ENCODE measurements at regions not wholly inside any gene's neighbourhood (a gene's known extent, or its start where the extent isn't known, plus 50 kb on each side); places are given as distances from the start of the nearest gene placed in this dataset.

- peak; percentile 24 for DNase-seq (ENCODE audit: low read depth)
These were observed 138.6 kb upstream of the SPEF2 start for GRCh38 chr5:35478856-35479682.

DNA sequence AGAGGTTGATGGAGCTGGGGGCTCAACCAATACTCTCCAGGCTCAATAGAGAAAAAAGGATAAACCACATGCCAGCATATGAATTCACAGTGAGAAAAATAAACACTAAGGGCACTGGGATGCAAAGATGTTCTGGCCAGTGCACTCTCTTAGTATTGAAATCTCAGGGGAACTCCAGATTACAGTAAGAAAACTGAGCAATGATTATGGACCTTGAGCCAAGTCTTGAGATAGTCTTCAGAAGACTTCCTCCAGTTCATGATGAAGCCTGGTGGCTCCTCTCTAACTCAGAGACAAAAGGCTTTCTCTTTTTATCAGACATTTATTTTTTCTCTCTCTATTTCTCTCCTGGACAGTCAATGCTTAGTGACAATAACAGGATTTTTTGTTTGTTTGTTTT lies 139.8 kb upstream of the SPEF2 start:
- DNase-seq (ENCODE audit: low read depth), result no peak

DNA sequence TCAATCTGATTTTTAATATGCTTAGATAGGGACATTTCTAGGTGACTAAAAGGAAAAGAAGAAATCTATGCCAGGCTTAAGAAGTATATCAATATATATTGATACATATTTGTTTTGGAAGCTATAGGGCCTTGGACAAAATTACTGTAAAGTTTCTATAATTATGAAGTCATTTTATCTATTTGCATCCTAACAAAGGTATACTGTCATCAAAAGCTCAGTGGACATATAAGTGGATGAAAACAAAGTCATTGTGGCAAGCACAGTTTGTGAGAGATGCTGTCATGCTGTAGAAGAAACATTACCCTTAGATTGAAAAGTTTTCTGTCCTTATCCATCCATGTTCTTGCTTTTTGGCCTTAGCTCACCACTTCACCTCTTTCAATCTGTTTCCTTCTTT lies 140.3 kb upstream of the SPEF2 start:
- no peak for DNase-seq (ENCODE audit: low read depth)

- DNase-seq (ENCODE audit: low read depth), result no peak
These were observed 140.9 kb upstream of the SPEF2 start for GRCh38 chr5:35476797-35477196.

- DNase-seq (ENCODE audit: low read depth), result no peak
These were observed 141.6 kb upstream of the SPEF2 start for GRCh38 chr5:35476036-35476435.

DNA sequence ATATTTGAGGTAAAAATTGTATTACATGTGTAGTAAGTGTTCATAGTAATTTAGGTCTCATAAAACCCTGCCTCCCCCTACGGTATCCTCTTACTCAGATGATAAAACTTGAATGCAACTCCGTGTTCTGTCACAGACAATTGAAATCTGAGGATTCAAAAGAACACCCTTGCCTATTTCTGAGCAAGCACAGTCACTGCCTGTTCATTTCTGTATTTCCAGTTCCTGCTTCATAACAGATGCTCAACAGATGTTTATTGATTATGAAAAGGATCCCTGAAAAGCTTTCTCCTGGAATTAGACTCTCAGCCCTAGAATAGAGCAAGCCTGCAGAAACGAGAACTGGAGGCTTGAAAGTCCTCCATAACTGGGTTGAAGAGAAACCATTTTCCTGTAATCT lies 144.1 kb upstream of the SPEF2 start:
- no peak for DNase-seq (ENCODE audit: low read depth)

- DNase-seq (ENCODE audit: low read depth), result no peak
These were observed 146.8 kb upstream of the SPEF2 start for GRCh38 chr5:35470866-35471265.

- no peak for DNase-seq (ENCODE audit: low read depth)
These were observed 148.9 kb upstream of the SPEF2 start for GRCh38 chr5:35468811-35469210.

- no peak for DNase-seq (ENCODE audit: low read depth)
These were observed 150.9 kb upstream of the SPEF2 start for GRCh38 chr5:35466746-35467145.

- DNase-seq (ENCODE audit: low read depth), result no peak
These were observed 152.9 kb upstream of the SPEF2 start for GRCh38 chr5:35464757-35465156.

GRCh38 chr5:35461530-35461929 lies 156.1 kb upstream of the SPEF2 start:
- DNase-seq (ENCODE audit: low read depth), result no peak

DNA sequence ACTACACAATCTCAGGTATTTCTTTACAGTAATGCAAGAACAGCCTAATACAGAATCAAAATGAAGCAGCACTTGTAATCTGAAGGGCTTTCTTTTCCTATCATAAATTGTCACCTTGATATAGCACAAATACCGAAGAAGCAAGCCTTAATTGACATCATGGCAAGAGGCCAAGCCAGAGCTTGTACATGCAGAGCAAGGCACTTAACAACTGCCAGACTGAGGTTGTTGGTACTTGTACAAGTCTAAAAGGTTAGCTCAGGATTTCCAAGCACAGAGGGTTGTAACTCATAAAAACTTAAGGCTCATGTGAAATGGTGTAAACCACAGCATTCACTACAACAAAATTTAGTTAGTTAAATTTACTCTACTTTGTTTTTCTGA lies 158.8 kb upstream of the SPEF2 start:
- no peak for DNase-seq (ENCODE audit: low read depth)

GRCh38 chr5:35457912-35458823 lies 159.5 kb upstream of the SPEF2 start:
- DNase-seq (ENCODE audit: low read depth), result no peak

DNA sequence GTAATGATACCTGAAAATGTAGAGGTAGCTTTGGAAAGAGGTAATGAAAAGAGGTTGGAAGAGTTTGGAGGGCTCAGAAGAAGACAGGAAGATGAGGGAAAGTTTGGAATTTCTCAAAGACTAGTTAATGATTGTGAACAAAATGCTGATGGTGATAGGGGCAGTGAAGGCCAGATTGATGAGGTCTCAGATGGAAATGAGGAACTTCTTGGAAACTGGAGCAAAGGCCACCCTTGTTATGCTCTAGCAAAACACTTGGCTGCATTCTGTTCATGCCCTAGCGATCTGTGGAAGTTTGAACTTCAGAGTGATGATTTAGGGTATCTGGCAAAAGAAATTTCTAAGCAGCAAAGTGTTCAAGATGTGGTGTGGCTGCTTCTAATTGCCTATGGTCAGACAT lies 161.2 kb upstream of the SPEF2 start:
- DNase-seq (ENCODE audit: low read depth), result no peak

DNA sequence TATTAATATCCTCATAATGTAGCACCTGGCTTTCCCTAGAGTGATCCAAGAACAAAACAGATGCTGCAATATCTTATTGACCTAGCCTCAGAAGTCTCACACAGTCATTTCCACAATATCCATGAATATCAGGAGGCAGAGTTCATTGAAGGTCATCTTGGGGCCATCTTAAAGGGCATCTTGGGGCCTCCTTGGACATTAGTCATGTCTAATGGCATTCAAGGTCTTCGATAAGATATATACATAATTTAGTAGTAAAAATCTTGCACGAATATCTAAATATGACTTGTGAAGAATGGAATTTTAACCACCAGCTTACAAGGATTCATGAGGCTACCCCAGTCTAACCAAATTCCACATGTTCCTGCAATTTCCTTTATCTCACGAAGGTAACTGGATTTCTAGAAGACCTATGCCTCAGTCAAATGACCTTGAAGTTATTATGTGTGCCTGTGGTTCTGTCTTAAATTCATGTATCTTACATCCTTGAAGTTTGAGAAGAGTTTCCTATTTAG lies 163.6 kb upstream of the SPEF2 start:
- DNase-seq (ENCODE audit: low read depth), result no peak

DNA sequence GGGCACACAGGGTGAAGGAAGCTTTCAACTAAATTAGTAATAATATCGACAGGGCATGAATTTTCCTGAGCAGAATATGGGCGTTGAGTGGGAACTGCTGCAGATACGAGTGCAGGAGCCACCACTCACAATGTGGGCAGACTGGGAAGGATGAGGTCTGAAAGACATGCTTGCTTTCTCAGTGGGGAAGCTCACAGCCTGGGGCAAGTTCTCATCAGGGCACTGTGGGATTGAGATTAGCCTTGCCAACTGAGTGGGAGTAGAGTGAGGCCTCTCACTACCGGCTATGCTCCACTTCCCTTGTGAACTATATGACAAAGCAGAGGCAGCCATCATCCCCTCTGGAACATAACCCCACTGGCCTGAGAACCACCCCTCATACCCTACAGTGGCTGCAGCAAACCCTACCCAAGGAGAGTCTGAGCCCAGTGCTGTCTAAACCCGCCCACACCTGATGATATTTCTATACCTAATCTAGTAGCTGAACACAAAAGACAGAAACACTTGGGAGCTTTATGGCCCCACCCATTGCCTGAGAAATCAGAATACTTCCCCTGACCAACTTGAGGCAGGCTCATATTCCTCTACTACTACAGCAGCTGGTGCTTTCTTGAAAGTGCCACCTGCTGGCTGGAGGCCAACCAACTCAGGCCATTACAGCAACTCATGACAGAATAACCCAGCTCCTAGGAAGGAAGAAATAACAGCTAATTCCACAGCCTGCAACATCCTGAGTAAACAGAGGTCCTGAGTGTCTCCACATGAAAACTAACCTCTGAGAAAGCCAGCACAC lies 173.7 kb upstream of the SPEF2 start:
- DNase-seq (ENCODE audit: low read depth), result no peak

DNA sequence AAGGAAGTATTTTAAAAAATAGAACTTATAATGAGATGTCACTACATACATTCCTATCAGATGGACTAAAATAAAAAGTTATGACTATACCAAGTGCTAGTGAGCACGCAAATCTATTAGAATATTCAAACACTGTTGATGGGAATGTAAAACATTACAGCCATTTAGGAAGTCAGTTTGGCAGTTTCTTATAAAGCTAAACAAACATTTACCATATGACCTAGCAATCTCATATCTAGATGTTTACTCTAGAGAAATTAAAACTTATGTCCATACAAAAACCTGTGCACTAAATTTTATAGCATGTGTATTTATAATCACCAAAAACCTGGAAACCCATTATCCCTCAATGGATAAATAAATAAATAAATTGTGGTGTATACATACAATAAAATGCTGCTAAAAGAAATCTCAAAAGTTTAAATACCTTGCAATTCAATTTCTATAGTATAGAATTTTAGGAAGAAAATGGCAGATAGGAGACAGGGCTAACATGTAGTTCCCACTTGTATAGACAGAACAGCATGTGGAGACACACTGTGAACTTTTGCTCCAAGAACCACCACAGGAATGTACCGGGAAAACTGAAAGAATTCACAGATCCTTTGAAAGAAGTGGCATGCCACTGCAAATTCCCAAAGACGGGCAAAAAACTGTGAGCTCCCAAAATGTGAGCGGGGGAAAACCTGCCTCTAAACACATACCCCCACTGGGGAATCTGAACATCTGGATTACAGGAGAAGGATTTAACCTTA lies 174.6 kb upstream of the SPEF2 start:
- DNase-seq (ENCODE audit: low read depth), result no peak

DNA sequence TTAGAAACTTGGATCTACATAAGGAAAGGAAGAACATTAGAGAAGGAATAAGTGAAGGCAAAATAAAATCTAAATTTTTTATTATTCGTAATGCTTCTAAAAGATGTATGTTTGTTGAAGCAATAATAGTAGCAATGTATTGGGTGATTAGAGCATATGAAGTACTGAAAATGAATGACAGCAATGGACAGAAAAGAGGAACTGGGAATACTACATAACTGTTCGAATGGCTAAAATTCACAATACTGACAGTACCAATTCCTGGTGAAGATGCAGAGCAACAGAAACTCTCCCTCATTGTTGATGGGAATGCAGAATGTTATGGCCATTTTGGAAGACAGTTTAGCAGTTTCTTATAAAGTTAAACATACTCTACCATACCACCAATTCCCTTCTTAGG lies 177.3 kb upstream of the SPEF2 start:
- no peak for DNase-seq (ENCODE audit: low read depth)

DNA sequence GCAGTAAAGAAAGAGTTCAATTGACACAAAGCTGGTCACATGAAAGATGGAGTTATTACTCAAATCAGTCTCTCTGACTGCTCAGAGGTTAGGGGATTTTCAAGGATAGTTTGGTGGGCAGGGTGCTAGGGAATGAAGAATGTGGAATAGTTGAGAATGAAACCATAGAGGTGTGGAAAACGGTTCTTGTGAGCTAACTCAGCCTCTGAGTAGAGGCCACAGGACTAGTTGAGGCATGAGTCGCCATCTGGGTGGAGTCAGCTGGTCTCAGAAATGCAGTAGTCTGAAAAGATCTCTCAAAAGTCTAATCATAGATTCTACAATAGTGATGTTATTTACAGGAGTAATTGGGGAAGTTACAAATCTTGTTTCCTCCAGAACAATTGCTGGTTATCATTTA lies 178.9 kb upstream of the SPEF2 start:
- DNase-seq (ENCODE audit: low read depth), result no peak

DNA sequence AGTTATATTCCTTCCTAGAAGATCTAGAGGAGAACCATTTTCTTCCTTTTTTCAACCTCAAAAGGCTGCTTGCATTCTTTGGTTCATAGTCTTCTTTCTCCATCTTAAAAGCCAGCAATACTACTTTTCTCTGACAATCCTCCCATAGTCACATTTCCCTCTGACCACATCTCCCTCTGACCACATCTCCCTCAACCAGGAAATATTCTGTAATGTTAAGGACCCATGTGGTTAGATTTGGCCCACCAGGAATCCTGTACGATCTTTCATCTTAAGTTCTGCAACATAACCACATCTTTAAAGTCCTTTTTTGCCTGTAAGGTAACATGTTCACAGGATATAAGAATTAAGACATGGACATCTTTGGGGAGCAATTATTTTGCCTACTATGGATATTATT lies 179.4 kb upstream of the SPEF2 start:
- DNase-seq (ENCODE audit: low read depth), result no peak

GRCh38 chr5:35436400-35437057 lies 181.1 kb upstream of the SPEF2 start:
- DNase-seq (ENCODE audit: low read depth), result no peak
